OCI-LY7 (cell line): ENCODE measurements at regions not wholly inside any gene's neighbourhood (a gene's known extent, or its start where the extent isn't known, plus 50 kb on each side); places are given as distances from the start of the nearest gene placed in this dataset.

Source experiments
- CTCF ChIP-seq: fragments of 200-600 bp; sonication (generic); conservative IDR thresholded peaks from 2 replicates; pipeline ENCODE4 v1.5.1; 2014; ENCODE audit warnings: mild to moderate bottlenecking, antibody characterized with exemption, low read length, moderate library complexity, mixed read lengths
- EZH2phosphoT487 ChIP-seq: fragments of 200-600 bp; sonication (generic); IDR thresholded peaks from 2 replicates; pipeline ENCODE4 v1.6.1; 2018; ENCODE audit warnings: low read depth, borderline replicate concordance, mild to moderate bottlenecking, mixed run types, antibody characterized with exemption, low read length, moderate library complexity, mixed read lengths

GRCh38 chr3:194744826-194745225 is 59.1 kb downstream of the FAM43A start:
- TF ChIP-seq EZH2phosphoT487: no peak
- no peak for TF ChIP-seq CTCF
